ENCODE measurements at regions not wholly inside any gene's neighbourhood (a gene's known extent, or its start where the extent isn't known, plus 50 kb on each side); places are given as distances from the start of the nearest gene placed in this dataset.
"Not testable (repeated sequence)": the region's sequence is repeated elsewhere in the genome, so short reads cannot be mapped to it uniquely, and the experiment has no call there.

- not testable (repeated sequence) for DNase-seq
Measured at GRCh38 chr14:106674093-106674492, 1147.7 kb downstream of the TMEM121 start.

- not testable (repeated sequence) for DNase-seq
Measured at GRCh38 chr14:106674509-106675125, 1148.2 kb downstream of the TMEM121 start.

- DNase-seq = not testable (repeated sequence)
Measured at GRCh38 chr14:106675716-106676115, 1149.3 kb downstream of the TMEM121 start.

GRCh38 chr14:106679776-106680175, 1153.4 kb downstream of the TMEM121 start:
- DNase-seq = no peak

- no peak for DNase-seq
Measured at GRCh38 chr14:106681161-106681560, 1154.8 kb downstream of the TMEM121 start.

GRCh38 chr14:106681568-106681967, 1155.2 kb downstream of the TMEM121 start:
- DNase-seq = no peak

GRCh38 chr14:106683631-106684030, 1157.2 kb downstream of the TMEM121 start:
- no peak for DNase-seq

- no peak for DNase-seq
Measured at GRCh38 chr14:106686533-106686932, 1160.2 kb downstream of the TMEM121 start.

GRCh38 chr14:106690333-106690891, 1164.0 kb downstream of the TMEM121 start:
- DNase-seq = no peak

GRCh38 chr14:106691601-106692291, 1165.4 kb downstream of the TMEM121 start:
- no peak for DNase-seq

GRCh38 chr14:106694638-106695393, 1168.4 kb downstream of the TMEM121 start:
- DNase-seq = peak; percentile 6

GRCh38 chr14:106698620-106699267, 1172.4 kb downstream of the TMEM121 start:
- peak; percentile 5 for DNase-seq

GRCh38 chr14:106703651-106704050, 1177.3 kb downstream of the TMEM121 start:
- DNase-seq = not testable (repeated sequence)

GRCh38 chr14:106706488-106706887, 1180.1 kb downstream of the TMEM121 start:
- not testable (repeated sequence) for DNase-seq

- DNase-seq = not testable (repeated sequence)
Measured at GRCh38 chr14:106710187-106710586, 1183.8 kb downstream of the TMEM121 start.

- DNase-seq = not testable (repeated sequence)
Measured at GRCh38 chr14:106712513-106712912, 1186.1 kb downstream of the TMEM121 start.

- DNase-seq = not testable (repeated sequence)
Measured at GRCh38 chr14:106714446-106715428, 1188.4 kb downstream of the TMEM121 start.

- not testable (repeated sequence) for DNase-seq
Measured at GRCh38 chr14:106717544-106717943, 1191.2 kb downstream of the TMEM121 start.

- DNase-seq = not testable (repeated sequence)
Measured at GRCh38 chr14:106719880-106720279, 1193.5 kb downstream of the TMEM121 start.

GRCh38 chr14:106721926-106722325, 1195.5 kb downstream of the TMEM121 start:
- not testable (repeated sequence) for DNase-seq

Data from NCI-H510A treated with DMSO at 0.1 percent for 48 hours (cell line).